ENCODE measurements at regions not wholly inside any gene's neighbourhood (a gene's known extent, or its start where the extent isn't known, plus 50 kb on each side); places are given as distances from the start of the nearest gene placed in this dataset.

DNA sequence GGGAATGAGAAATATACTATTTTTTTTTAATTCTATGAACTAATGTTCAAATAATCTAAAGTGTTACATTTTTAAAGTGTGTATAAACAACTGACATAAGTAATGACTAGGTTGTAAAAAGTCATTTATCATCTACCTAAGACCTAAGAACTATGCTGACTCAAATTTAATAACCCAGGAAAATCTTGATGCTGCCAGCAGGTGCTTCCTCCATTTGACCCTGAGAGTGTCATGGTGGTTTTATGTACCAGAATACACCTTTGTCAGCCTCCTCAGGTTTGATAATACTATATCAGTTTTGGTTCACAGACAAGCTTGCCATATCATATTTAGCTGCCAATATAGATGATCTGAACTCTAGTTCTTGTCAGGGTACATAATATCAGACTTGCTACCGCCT is 1151.2 kb downstream of the PCDH17 start:
- no peaks in the 10 kb centered on the region for H3K27me3 Mint-ChIP-seq
- no peak overlapping the region for H3K4me3 Mint-ChIP-seq
- DNase-seq (ENCODE audit: low spot score in 2 of 2) (no peak), ATAC-seq (ENCODE audit: low read depth) (no peak)
- H3K27ac Mint-ChIP-seq: no peak overlapping the region
- H3K36me3 Mint-ChIP-seq: no peaks in the 10 kb centered on the region
- H3K9me3 Mint-ChIP-seq: peaks cover 4% of the 10 kb centered on the region
- H3K4me1 Mint-ChIP-seq: no peaks in the 10 kb centered on the region

GRCh38 chr13:58792854-58793253 is 1161.3 kb downstream of the PCDH17 start:
- no peak for ATAC-seq (ENCODE audit: low read depth)
- H3K4me3 Mint-ChIP-seq: no peak overlapping the region
- H3K4me1 Mint-ChIP-seq: no peaks in the 10 kb centered on the region

DNA sequence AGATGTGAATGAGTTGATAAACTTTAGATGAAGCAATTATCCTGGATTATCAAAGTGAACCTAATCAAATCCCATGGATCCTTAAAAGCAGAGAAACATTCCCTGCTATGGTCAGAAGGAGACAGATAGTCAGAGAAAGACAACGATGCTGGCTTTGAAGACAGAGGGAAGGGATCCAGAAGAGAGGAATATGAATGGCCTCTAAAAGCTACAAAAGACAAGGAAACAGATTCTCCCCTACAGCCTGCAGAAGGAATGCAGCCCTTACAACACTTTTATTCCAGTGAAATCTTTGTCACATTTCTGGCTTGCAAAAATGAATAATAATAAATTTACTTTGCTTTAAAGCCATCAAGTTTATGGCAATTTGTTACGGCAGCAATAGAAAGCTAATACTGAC is 1164.2 kb downstream of the PCDH17 start:
- H3K9me3 Mint-ChIP-seq: peaks cover 1% of the 10 kb centered on the region
- ATAC-seq (ENCODE audit: low read depth) (no peak), DNase-seq (ENCODE audit: low spot score in 2 of 2) (no peak)
- H3K27ac Mint-ChIP-seq: no peak overlapping the region
- H3K4me1 Mint-ChIP-seq: no peaks in the 10 kb centered on the region
- H3K27me3 Mint-ChIP-seq: no peaks in the 10 kb centered on the region
- H3K36me3 Mint-ChIP-seq: no peaks in the 10 kb centered on the region
- H3K4me3 Mint-ChIP-seq: no peak overlapping the region

More at GRCh38 chr13:58792854-58793253, 1161.3 kb downstream of the PCDH17 start:
- H3K27me3 Mint-ChIP-seq: no peaks in the 10 kb centered on the region
- no peaks in the 10 kb centered on the region for H3K36me3 Mint-ChIP-seq
- H3K27ac Mint-ChIP-seq: no peak overlapping the region
- no peak for DNase-seq (ENCODE audit: low spot score in 2 of 2)
- H3K9me3 Mint-ChIP-seq: peaks cover 4% of the 10 kb centered on the region

DNA sequence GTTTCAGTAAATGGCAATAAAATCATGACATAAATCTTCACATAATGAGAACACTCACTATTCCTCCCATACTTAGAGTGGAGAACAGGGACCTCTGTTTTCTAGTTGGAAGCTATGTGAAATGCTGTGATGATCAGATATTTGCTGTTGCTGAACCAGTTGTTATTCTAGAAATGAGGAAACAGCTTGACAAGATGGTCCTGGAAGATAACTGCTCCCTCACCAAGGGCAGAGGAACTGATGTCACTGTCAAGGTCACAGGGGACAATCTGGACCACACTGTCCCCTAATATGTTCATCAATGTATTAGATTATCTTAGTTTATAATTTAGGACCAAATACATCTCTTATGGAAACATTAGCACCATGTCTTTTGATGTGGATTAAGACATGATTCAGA is 1173.3 kb downstream of the PCDH17 start:
- Mint-ChIP-seq H3K4me1 (no peaks in the 10 kb centered on the region), H3K27ac (no peak overlapping the region), H3K4me3 (no peak overlapping the region), H3K27me3 (no peaks in the 10 kb centered on the region), H3K9me3 (peaks cover 3% of the 10 kb centered on the region), H3K36me3 (no peaks in the 10 kb centered on the region)
- DNase-seq (ENCODE audit: low spot score in 2 of 2) (no peak), ATAC-seq (ENCODE audit: low read depth) (no peak)

GRCh38 chr13:58806401-58806800 is 1174.9 kb downstream of the PCDH17 start:
- no peaks in the 10 kb centered on the region for H3K4me1 Mint-ChIP-seq
- H3K36me3 Mint-ChIP-seq: no peaks in the 10 kb centered on the region
- H3K27ac Mint-ChIP-seq: no peak overlapping the region
- no peaks in the 10 kb centered on the region for H3K27me3 Mint-ChIP-seq
- peaks cover 5% of the 10 kb centered on the region for H3K9me3 Mint-ChIP-seq
- ATAC-seq (ENCODE audit: low read depth): no peak
- DNase-seq (ENCODE audit: low spot score in 2 of 2): no peak
- no peak overlapping the region for H3K4me3 Mint-ChIP-seq

GRCh38 chr13:58823701-58824100 is 1192.2 kb downstream of the PCDH17 start:
- no peak overlapping the region for H3K4me3 Mint-ChIP-seq
- H3K4me1 Mint-ChIP-seq: no peaks in the 10 kb centered on the region
- ATAC-seq (ENCODE audit: low read depth) (no peak), DNase-seq (ENCODE audit: low spot score in 2 of 2) (no peak)
- no peak overlapping the region for H3K27ac Mint-ChIP-seq
- H3K9me3 Mint-ChIP-seq: peaks cover 6% of the 10 kb centered on the region
- no peaks in the 10 kb centered on the region for H3K27me3 Mint-ChIP-seq
- no peaks in the 10 kb centered on the region for H3K36me3 Mint-ChIP-seq

- DNase-seq (ENCODE audit: low spot score in 2 of 2) (no peak), ATAC-seq (ENCODE audit: low read depth) (no peak)
- H3K27ac Mint-ChIP-seq: no peak overlapping the region
- peaks cover 10% of the 10 kb centered on the region for H3K9me3 Mint-ChIP-seq
- no peak overlapping the region for H3K4me3 Mint-ChIP-seq
- H3K36me3 Mint-ChIP-seq: no peaks in the 10 kb centered on the region
- H3K4me1 Mint-ChIP-seq: no peaks in the 10 kb centered on the region
- no peaks in the 10 kb centered on the region for H3K27me3 Mint-ChIP-seq
Measured at GRCh38 chr13:58827904-58828303, 1196.4 kb downstream of the PCDH17 start.

- H3K36me3 Mint-ChIP-seq: no peaks in the 10 kb centered on the region
- H3K4me1 Mint-ChIP-seq: no peaks in the 10 kb centered on the region
- H3K9me3 Mint-ChIP-seq: peaks cover 8% of the 10 kb centered on the region
- no peak for DNase-seq (ENCODE audit: low spot score in 2 of 2)
- no peak for ATAC-seq (ENCODE audit: low read depth)
- no peak overlapping the region for H3K27ac Mint-ChIP-seq
- H3K27me3 Mint-ChIP-seq: no peaks in the 10 kb centered on the region
- no peak overlapping the region for H3K4me3 Mint-ChIP-seq
Measured at GRCh38 chr13:58830841-58831240, 1199.3 kb downstream of the PCDH17 start.

DNA sequence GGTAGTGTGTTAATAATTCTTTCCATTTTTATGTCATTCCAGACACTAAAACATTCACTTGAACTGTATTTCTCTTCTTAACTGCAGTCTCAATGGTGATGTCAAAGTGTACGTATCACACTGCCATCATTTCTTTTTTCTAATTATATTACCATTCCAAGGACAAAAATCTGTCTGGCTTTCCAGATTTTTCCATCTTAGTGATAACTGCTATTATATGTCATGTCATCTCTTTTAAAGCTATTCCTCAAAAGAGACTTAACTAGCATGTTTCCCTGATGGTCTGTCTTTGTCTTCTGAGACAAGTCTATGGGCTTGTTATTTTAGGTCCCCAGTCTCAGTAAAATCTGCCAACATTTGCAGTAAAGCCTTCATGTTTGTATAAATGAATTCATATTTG is 1207.1 kb downstream of the PCDH17 start:
- H3K27me3 Mint-ChIP-seq: no peaks in the 10 kb centered on the region
- H3K27ac Mint-ChIP-seq: no peak overlapping the region
- H3K4me1 Mint-ChIP-seq: no peaks in the 10 kb centered on the region
- H3K4me3 Mint-ChIP-seq: no peak overlapping the region
- H3K9me3 Mint-ChIP-seq: peaks cover 5% of the 10 kb centered on the region
- no peaks in the 10 kb centered on the region for H3K36me3 Mint-ChIP-seq
- DNase-seq (ENCODE audit: low spot score in 2 of 2) (no peak), ATAC-seq (ENCODE audit: low read depth) (no peak)

DNA sequence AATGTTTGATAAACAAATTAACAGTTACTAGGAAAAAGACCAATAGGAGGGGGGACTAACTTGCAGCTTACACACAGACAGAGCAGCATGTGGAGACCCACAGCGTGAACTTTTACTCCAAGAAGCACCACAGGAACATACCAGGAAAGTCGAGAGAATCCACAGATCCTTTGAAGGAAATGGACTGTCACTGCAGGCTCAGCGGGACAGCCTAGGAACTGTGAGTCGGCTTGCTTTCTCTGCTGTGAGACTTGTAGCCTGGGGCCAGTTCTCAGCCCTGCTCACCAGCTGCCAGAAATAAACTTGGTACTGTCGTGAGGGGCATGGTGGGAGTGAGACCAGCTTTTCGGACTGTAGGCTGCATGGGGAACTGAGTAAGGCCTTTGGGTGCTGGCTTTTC is 1211.5 kb downstream of the PCDH17 start:
- DNase-seq (ENCODE audit: low spot score in 2 of 2): no peak
- Mint-ChIP-seq H3K27me3 (no peaks in the 10 kb centered on the region), H3K4me1 (no peaks in the 10 kb centered on the region), H3K27ac (no peak overlapping the region), H3K36me3 (no peaks in the 10 kb centered on the region), H3K4me3 (no peak overlapping the region), H3K9me3 (peaks cover 13% of the 10 kb centered on the region)
- ATAC-seq (ENCODE audit: low read depth): no peak

- Mint-ChIP-seq H3K27me3 (no peaks in the 10 kb centered on the region), H3K9me3 (peaks cover 13% of the 10 kb centered on the region), H3K4me3 (no peak overlapping the region), H3K27ac (no peak overlapping the region), H3K4me1 (no peaks in the 10 kb centered on the region), H3K36me3 (no peaks in the 10 kb centered on the region)
- ATAC-seq (ENCODE audit: low read depth) (no peak), DNase-seq (ENCODE audit: low spot score in 2 of 2) (no peak)
Measured at GRCh38 chr13:58843567-58843966, 1212.0 kb downstream of the PCDH17 start.

DNA sequence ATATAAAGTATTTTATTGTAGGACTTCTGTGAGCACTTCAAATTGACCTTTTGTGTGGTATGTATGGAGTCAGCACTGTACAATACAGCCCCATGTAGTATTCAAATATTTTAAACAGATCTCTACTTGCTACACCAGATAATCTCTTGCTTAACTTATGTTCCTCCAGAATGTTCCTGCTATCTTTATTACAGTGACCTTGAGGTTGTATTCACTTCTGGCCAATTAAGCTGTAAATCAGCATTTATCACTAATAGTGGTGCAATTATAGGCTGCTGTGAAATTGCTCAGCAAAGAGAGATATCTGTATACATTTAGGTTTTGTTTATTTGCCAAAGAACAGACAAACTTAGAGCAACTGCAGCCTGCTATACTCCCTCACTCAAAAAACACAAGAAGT is 1218.6 kb downstream of the PCDH17 start:
- Mint-ChIP-seq H3K4me1 (no peaks in the 10 kb centered on the region), H3K4me3 (no peak overlapping the region), H3K9me3 (peaks cover 2% of the 10 kb centered on the region), H3K27me3 (no peaks in the 10 kb centered on the region), H3K27ac (no peak overlapping the region), H3K36me3 (no peaks in the 10 kb centered on the region)
- ATAC-seq (ENCODE audit: low read depth) (no peak), DNase-seq (ENCODE audit: low spot score in 2 of 2) (no peak)

- ATAC-seq (ENCODE audit: low read depth): no peak
- Mint-ChIP-seq H3K36me3 (no peaks in the 10 kb centered on the region), H3K4me1 (no peaks in the 10 kb centered on the region), H3K27me3 (no peaks in the 10 kb centered on the region), H3K4me3 (no peak overlapping the region), H3K27ac (no peak overlapping the region), H3K9me3 (peaks cover 2% of the 10 kb centered on the region)
- no peak for DNase-seq (ENCODE audit: low spot score in 2 of 2)
Measured at GRCh38 chr13:58852076-58852475, 1220.5 kb downstream of the PCDH17 start.

- H3K27me3 Mint-ChIP-seq: no peaks in the 10 kb centered on the region
- no peak overlapping the region for H3K4me3 Mint-ChIP-seq
- H3K27ac Mint-ChIP-seq: no peak overlapping the region
- no peaks in the 10 kb centered on the region for H3K4me1 Mint-ChIP-seq
- DNase-seq (ENCODE audit: low spot score in 2 of 2) (no peak), ATAC-seq (ENCODE audit: low read depth) (no peak)
- no peaks in the 10 kb centered on the region for H3K36me3 Mint-ChIP-seq
- no peaks in the 10 kb centered on the region for H3K9me3 Mint-ChIP-seq
Measured at GRCh38 chr13:58855283-58855682, 1223.7 kb downstream of the PCDH17 start.

GRCh38 chr13:58858870-58859371 is 1227.4 kb downstream of the PCDH17 start:
- no peaks in the 10 kb centered on the region for H3K4me1 Mint-ChIP-seq

More at GRCh38 chr13:58858870-58859371, 1227.4 kb downstream of the PCDH17 start:
- H3K9me3 Mint-ChIP-seq: no peaks in the 10 kb centered on the region
- ATAC-seq (ENCODE audit: low read depth) (no peak), DNase-seq (ENCODE audit: low spot score in 2 of 2) (no peak)
- no peak overlapping the region for H3K27ac Mint-ChIP-seq
- H3K4me3 Mint-ChIP-seq: no peak overlapping the region
- no peaks in the 10 kb centered on the region for H3K36me3 Mint-ChIP-seq
- no peaks in the 10 kb centered on the region for H3K27me3 Mint-ChIP-seq

Data from memory B cell (primary cell).